ENCODE measurements at regions not wholly inside any gene's neighbourhood (a gene's known extent, or its start where the extent isn't known, plus 50 kb on each side); places are given as distances from the start of the nearest gene placed in this dataset.

GRCh38 chr18:11548916-11549551, 60.4 kb upstream of the SLC35G4 start (continued):
- TF ChIP-seq REST (IDR thresholded peaks at IDR 0.05): no peak
- no peak for TF ChIP-seq YY1 (IDR thresholded peaks at IDR 0.05)
- no peak for TF ChIP-seq HNF4G (IDR thresholded peaks at IDR 0.05)

- H3K36me3 ChIP-seq (ENCODE audit: control insufficient read depth in 4 of 4, insufficient read depth in 3 of 4, low read depth in 1 of 4, low read length in 3 of 4): no peaks in the 10 kb centered on the region
- no peak for TF ChIP-seq RXRA (IDR thresholded peaks at IDR 0.05)
- no peak for TF ChIP-seq NR2F2 (IDR thresholded peaks at IDR 0.05)
- TF ChIP-seq GABPA (IDR thresholded peaks at IDR 0.05 in 1 of 2, conservative IDR thresholded peaks at IDR 0.05 in 1 of 2): no peak
- TF ChIP-seq FOXA1 (IDR thresholded peaks at IDR 0.05): no peak
- no peak for TF ChIP-seq HNF4G (IDR thresholded peaks at IDR 0.05)
- TF ChIP-seq CTCF (IDR thresholded peaks at IDR 0.05; ENCODE audit: low read depth, low read length, missing input control): no peak
- no peak for TF ChIP-seq REST (IDR thresholded peaks at IDR 0.05)
- TF ChIP-seq MAX (IDR thresholded peaks at IDR 0.05): no peak
- TF ChIP-seq ZBTB33 (IDR thresholded peaks at IDR 0.05): no peak
- no peak for TF ChIP-seq FOXA2 (IDR thresholded peaks at IDR 0.05)
- TF ChIP-seq RAD21 (IDR thresholded peaks at IDR 0.05): no peak
- TF ChIP-seq SP1 (IDR thresholded peaks at IDR 0.05): no peak
- TF ChIP-seq ATF3 (IDR thresholded peaks at IDR 0.05): no peak
- no peak for TF ChIP-seq JUND (IDR thresholded peaks at IDR 0.05)
- no peak for TF ChIP-seq EGR1 (IDR thresholded peaks at IDR 0.05; ENCODE audit: low read depth in 2 of 2)
- TF ChIP-seq HNF4A (conservative IDR thresholded peaks at IDR 0.05): no peak
- no peak for TF ChIP-seq TAF1 (conservative IDR thresholded peaks at IDR 0.05)
- TF ChIP-seq YY1 (IDR thresholded peaks at IDR 0.05): no peak
- H3K27ac ChIP-seq (ENCODE audit: low read depth in 1 of 2, low read length in 2 of 2): no peak overlapping the region
- no peak overlapping the region for H3K4me3 ChIP-seq (ENCODE audit: low read depth in 1 of 3, low read length in 3 of 3)
- H3K27me3 ChIP-seq (ENCODE audit: control insufficient read depth in 4 of 4, insufficient read depth in 4 of 4, low read length in 3 of 4): no peaks in the 10 kb centered on the region
- no peak for DNase-seq (ENCODE audit: low spot score)
- 68% methylated on average over 1 of the region's 1 CpG for WGBS
- no peaks in the 10 kb centered on the region for H3K4me1 ChIP-seq (ENCODE audit: control insufficient read depth in 4 of 4, insufficient read depth in 4 of 4, low read length in 3 of 4)
- no peak overlapping the region for H3K9ac ChIP-seq (ENCODE audit: low read depth in 1 of 2, low read length in 2 of 2)
- peaks cover 0 to 10% (median 4%) of the 10 kb centered on the region in 4 donors for H3K9me3 ChIP-seq (ENCODE audit: control insufficient read depth in 4 of 4, low read length in 3 of 4)
Measured at GRCh38 chr18:11548396-11548795, 61.0 kb upstream of the SLC35G4 start.

Data from liver (tissue), 8 donors.